ENCODE measurements at regions not wholly inside any gene's neighbourhood (a gene's known extent, or its start where the extent isn't known, plus 50 kb on each side); places are given as distances from the start of the nearest gene placed in this dataset.

DNA sequence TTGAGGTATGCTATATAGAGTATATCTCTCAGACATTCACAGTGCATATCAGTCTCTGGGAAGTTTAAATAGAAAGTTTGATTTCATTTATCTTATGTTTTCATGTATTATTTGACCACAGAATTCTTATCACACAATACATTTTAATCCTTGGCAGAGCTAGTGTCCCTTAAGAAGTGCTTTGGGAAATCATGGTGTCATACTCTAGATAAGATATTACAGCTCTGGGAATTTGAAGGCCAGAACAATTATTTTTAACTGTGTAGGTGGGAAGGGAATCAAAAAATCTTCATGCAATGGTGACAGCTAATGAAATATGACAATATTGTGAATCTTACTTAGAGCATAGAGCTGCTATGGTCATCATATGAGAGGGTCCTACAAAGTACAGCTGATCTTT lies 451.3 kb upstream of the FAM98A start:
- Histone ChIP-seq H3K27ac (ENCODE audit: low read depth, low read length) (no peak overlapping the region), H2BK5ac (ENCODE audit: low read length) (no peak overlapping the region), H3K4ac (ENCODE audit: low read depth, low read length) (no peak overlapping the region), H3K27me3 (ENCODE audit: insufficient read depth, low read length, poor library complexity) (no peaks in the 10 kb centered on the region), H3K23ac (ENCODE audit: low read length) (no peak overlapping the region), H3K18ac (ENCODE audit: low read length) (no peak overlapping the region), H3K79me1 (ENCODE audit: low read length) (no peaks in the 10 kb centered on the region), H2BK15ac (replicated peaks; ENCODE audit: low read depth) (no peak overlapping the region), H3K4me1 (ENCODE audit: control insufficient read depth, low read depth, low read length) (no peaks in the 10 kb centered on the region), H3K4me2 (ENCODE audit: low read length) (no peak overlapping the region), H4K5ac (ENCODE audit: low read length) (no peak overlapping the region), H2AK5ac (ENCODE audit: low read length) (no peak overlapping the region), H3K9ac (ENCODE audit: low read length) (no peak overlapping the region), H3K56ac (ENCODE audit: low read length) (no peak overlapping the region), H4K8ac (ENCODE audit: low read depth, low read length) (no peak overlapping the region), H2BK120ac (ENCODE audit: low read depth, low read length) (no peak overlapping the region), H3K79me2 (ENCODE audit: control insufficient read depth, insufficient read depth, low read length) (no peaks in the 10 kb centered on the region), H3K36me3 (ENCODE audit: control insufficient read depth, insufficient read depth, low read length) (no peaks in the 10 kb centered on the region), H3K4me3 (ENCODE audit: low read length) (no peak overlapping the region)
- no peak for DNase-seq

DNA sequence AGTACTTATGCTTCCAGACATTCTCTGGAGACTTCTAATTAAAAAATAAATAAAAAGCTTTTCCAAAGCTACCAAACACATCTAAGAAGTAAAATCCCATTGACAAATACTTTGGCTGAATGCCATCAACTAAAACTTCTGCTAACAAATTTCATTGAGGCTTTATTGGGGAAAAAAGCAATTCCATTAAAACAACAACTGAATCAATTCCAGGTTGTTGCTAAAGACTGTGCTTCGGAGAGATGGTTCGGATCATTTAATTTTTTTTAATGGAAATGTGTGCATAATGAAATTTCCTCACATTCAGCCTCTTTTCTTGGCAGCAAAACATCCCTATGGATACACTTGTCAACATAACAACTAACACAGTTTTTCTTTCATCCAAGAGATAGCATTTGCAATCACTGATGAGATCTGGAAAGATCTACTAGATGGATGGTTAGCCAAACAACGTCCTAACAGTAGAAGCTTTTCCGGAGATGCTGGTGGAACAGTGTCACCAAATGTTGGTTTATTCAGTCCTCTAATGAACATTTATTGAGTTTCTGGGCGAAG lies 446.1 kb upstream of the FAM98A start:
- Histone ChIP-seq H3K56ac (ENCODE audit: low read length) (no peak overlapping the region), H2AK5ac (ENCODE audit: low read length) (no peak overlapping the region), H2BK15ac (replicated peaks; ENCODE audit: low read depth) (no peak overlapping the region), H4K5ac (ENCODE audit: low read length) (no peak overlapping the region), H3K23ac (ENCODE audit: low read length) (no peak overlapping the region), H3K9ac (ENCODE audit: low read length) (no peak overlapping the region), H3K4me1 (ENCODE audit: control insufficient read depth, low read depth, low read length) (no peaks in the 10 kb centered on the region), H2BK5ac (ENCODE audit: low read length) (no peak overlapping the region), H3K27me3 (ENCODE audit: insufficient read depth, low read length, poor library complexity) (no peaks in the 10 kb centered on the region), H4K8ac (ENCODE audit: low read depth, low read length) (no peak overlapping the region), H3K4me3 (ENCODE audit: low read length) (no peak overlapping the region), H3K18ac (ENCODE audit: low read length) (no peak overlapping the region), H3K36me3 (ENCODE audit: control insufficient read depth, insufficient read depth, low read length) (no peaks in the 10 kb centered on the region), H3K4ac (ENCODE audit: low read depth, low read length) (no peak overlapping the region), H3K79me2 (ENCODE audit: control insufficient read depth, insufficient read depth, low read length) (no peaks in the 10 kb centered on the region), H3K27ac (ENCODE audit: low read depth, low read length) (no peak overlapping the region), H3K4me2 (ENCODE audit: low read length) (no peak overlapping the region), H2BK120ac (ENCODE audit: low read depth, low read length) (no peak overlapping the region), H3K79me1 (ENCODE audit: low read length) (no peaks in the 10 kb centered on the region)
- no CpG with 5 or more reads among the region's 5 CpGs for WGBS (ENCODE audit: extremely low coverage, insufficient coverage, low lambda C conversion rate)
- DNase-seq = no peak

DNA sequence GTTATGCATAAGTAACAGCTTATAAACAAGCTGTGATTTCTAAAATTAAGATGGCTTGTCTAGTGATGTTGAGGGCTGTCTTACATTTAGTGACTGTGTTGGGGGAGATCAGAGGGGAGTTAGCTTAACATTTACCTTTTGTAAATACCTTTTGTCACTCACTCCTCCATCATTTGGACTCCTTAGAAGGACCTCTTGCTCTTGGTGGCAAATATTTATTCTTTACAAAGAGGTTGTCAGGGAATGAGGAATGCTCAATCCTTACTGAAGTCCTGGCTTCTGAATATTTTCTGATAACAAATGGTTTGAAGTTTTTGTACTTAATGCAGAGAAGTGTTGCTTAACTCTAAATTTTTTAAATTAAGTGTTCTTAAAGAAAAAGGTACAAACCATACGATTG lies 438.8 kb upstream of the FAM98A start:
- H3K27me3 ChIP-seq (ENCODE audit: insufficient read depth, low read length, poor library complexity) = no peaks in the 10 kb centered on the region
- H4K8ac ChIP-seq (ENCODE audit: low read depth, low read length) = no peak overlapping the region
- WGBS (ENCODE audit: extremely low coverage, insufficient coverage, low lambda C conversion rate) = no CpG with 5 or more reads among the region's 1 CpG

DNA sequence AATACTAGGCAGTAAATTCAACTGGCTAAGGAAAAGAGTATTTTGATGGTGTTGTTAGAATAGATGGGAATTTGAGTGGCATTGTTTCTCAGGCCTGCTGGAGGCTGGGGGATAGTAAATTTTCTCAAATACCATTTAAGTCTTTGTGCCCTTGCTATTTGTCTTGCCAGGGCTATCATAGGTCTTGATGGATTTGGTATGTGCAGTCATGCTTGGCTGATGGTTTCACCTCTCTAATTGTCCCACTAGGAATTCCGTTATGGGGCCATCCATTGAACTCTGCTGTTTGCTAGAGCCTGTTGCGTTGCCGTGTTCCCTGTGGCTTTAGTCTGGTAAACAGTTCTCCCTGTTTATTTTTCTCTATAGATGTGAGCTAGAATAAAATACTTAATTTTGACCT lies 438.1 kb upstream of the FAM98A start:
- no CpG with 5 or more reads among the region's 3 CpGs for WGBS (ENCODE audit: extremely low coverage, insufficient coverage, low lambda C conversion rate)
- H3K4me2 ChIP-seq (ENCODE audit: low read length) = no peak overlapping the region
- H3K36me3 ChIP-seq (ENCODE audit: control insufficient read depth, insufficient read depth, low read length) = no peaks in the 10 kb centered on the region

More for the DNA sequence above, 438.8 kb upstream of the FAM98A start:
- no peak overlapping the region for H3K9ac ChIP-seq (ENCODE audit: low read length)
- H3K4me2 ChIP-seq (ENCODE audit: low read length) = no peak overlapping the region
- H3K79me1 ChIP-seq (ENCODE audit: low read length) = no peaks in the 10 kb centered on the region
- H2AK5ac ChIP-seq (ENCODE audit: low read length) = no peak overlapping the region
- H3K27ac ChIP-seq (ENCODE audit: low read depth, low read length) = no peak overlapping the region
- H3K79me2 ChIP-seq (ENCODE audit: control insufficient read depth, insufficient read depth, low read length) = no peaks in the 10 kb centered on the region
- H4K5ac ChIP-seq (ENCODE audit: low read length) = no peak overlapping the region
- no peak for DNase-seq
- no peak overlapping the region for H3K18ac ChIP-seq (ENCODE audit: low read length)
- H3K4me1 ChIP-seq (ENCODE audit: control insufficient read depth, low read depth, low read length) = no peaks in the 10 kb centered on the region
- no peak overlapping the region for H2BK120ac ChIP-seq (ENCODE audit: low read depth, low read length)
- H3K4ac ChIP-seq (ENCODE audit: low read depth, low read length) = no peak overlapping the region
- no peak overlapping the region for H3K56ac ChIP-seq (ENCODE audit: low read length)
- no peak overlapping the region for H2BK15ac ChIP-seq (replicated peaks; ENCODE audit: low read depth)
- H3K4me3 ChIP-seq (ENCODE audit: low read length) = no peak overlapping the region
- H2BK5ac ChIP-seq (ENCODE audit: low read length) = no peak overlapping the region
- H3K23ac ChIP-seq (ENCODE audit: low read length) = no peak overlapping the region
- no peaks in the 10 kb centered on the region for H3K36me3 ChIP-seq (ENCODE audit: control insufficient read depth, insufficient read depth, low read length)

DNA sequence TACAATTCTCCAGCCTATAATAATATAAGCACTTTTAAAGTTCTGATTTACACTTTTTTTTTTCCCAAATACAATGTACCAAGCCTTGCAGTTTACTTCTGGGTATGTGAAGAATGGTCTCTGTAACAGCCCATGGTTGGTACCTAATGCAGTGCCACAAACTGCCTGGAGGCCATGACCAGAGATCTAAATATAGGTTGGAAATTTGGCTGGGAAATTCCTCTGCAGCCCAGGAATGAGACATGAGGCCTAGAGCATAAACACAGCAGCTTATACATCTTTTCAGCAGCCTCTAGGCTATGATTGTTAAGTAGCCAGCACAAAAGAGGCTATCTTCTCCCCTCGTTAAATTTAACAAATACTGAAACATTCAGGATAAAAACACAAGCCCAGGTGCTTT lies 432.0 kb upstream of the FAM98A start:
- no peak overlapping the region for H3K4ac ChIP-seq (ENCODE audit: low read depth, low read length)
- no peak overlapping the region for H2AK5ac ChIP-seq (ENCODE audit: low read length)
- DNase-seq = peak; percentile 26
- no peak overlapping the region for H2BK15ac ChIP-seq (replicated peaks; ENCODE audit: low read depth)
- H4K5ac ChIP-seq (ENCODE audit: low read length) = no peak overlapping the region
- WGBS (ENCODE audit: extremely low coverage, insufficient coverage, low lambda C conversion rate) = no CpG with 5 or more reads among the region's 1 CpG
- H3K27ac ChIP-seq (ENCODE audit: low read depth, low read length) = no peak overlapping the region
- H3K9ac ChIP-seq (ENCODE audit: low read length) = no peak overlapping the region
- no peaks in the 10 kb centered on the region for H3K4me1 ChIP-seq (ENCODE audit: control insufficient read depth, low read depth, low read length)
- no peak overlapping the region for H2BK5ac ChIP-seq (ENCODE audit: low read length)
- no peaks in the 10 kb centered on the region for H3K36me3 ChIP-seq (ENCODE audit: control insufficient read depth, insufficient read depth, low read length)
- no peak overlapping the region for H3K56ac ChIP-seq (ENCODE audit: low read length)
- no peaks in the 10 kb centered on the region for H3K79me2 ChIP-seq (ENCODE audit: control insufficient read depth, insufficient read depth, low read length)
- no peak overlapping the region for H3K18ac ChIP-seq (ENCODE audit: low read length)
- no peak overlapping the region for H3K23ac ChIP-seq (ENCODE audit: low read length)
- no peaks in the 10 kb centered on the region for H3K79me1 ChIP-seq (ENCODE audit: low read length)
- no peak overlapping the region for H4K8ac ChIP-seq (ENCODE audit: low read depth, low read length)
- no peak overlapping the region for H3K4me3 ChIP-seq (ENCODE audit: low read length)
- no peak overlapping the region for H2BK120ac ChIP-seq (ENCODE audit: low read depth, low read length)
- H3K27me3 ChIP-seq (ENCODE audit: insufficient read depth, low read length, poor library complexity) = no peaks in the 10 kb centered on the region
- H3K4me2 ChIP-seq (ENCODE audit: low read length) = no peak overlapping the region

More for the DNA sequence above, 438.1 kb upstream of the FAM98A start:
- no peak for DNase-seq
- H2BK120ac ChIP-seq (ENCODE audit: low read depth, low read length) = no peak overlapping the region
- H4K5ac ChIP-seq (ENCODE audit: low read length) = no peak overlapping the region
- no peaks in the 10 kb centered on the region for H3K79me1 ChIP-seq (ENCODE audit: low read length)
- H4K8ac ChIP-seq (ENCODE audit: low read depth, low read length) = no peak overlapping the region
- H2BK15ac ChIP-seq (replicated peaks; ENCODE audit: low read depth) = no peak overlapping the region
- H3K9ac ChIP-seq (ENCODE audit: low read length) = no peak overlapping the region
- H2BK5ac ChIP-seq (ENCODE audit: low read length) = no peak overlapping the region
- no peak overlapping the region for H3K18ac ChIP-seq (ENCODE audit: low read length)
- no peak overlapping the region for H3K4ac ChIP-seq (ENCODE audit: low read depth, low read length)
- no peaks in the 10 kb centered on the region for H3K79me2 ChIP-seq (ENCODE audit: control insufficient read depth, insufficient read depth, low read length)
- H3K4me1 ChIP-seq (ENCODE audit: control insufficient read depth, low read depth, low read length) = no peaks in the 10 kb centered on the region
- no peak overlapping the region for H2AK5ac ChIP-seq (ENCODE audit: low read length)
- no peak overlapping the region for H3K4me3 ChIP-seq (ENCODE audit: low read length)
- H3K56ac ChIP-seq (ENCODE audit: low read length) = no peak overlapping the region
- no peaks in the 10 kb centered on the region for H3K27me3 ChIP-seq (ENCODE audit: insufficient read depth, low read length, poor library complexity)
- H3K23ac ChIP-seq (ENCODE audit: low read length) = no peak overlapping the region
- H3K27ac ChIP-seq (ENCODE audit: low read depth, low read length) = no peak overlapping the region

GRCh38 chr2:34030273-34030672 lies 431.2 kb upstream of the FAM98A start:
- H3K79me2 ChIP-seq (ENCODE audit: control insufficient read depth, insufficient read depth, low read length) = no peaks in the 10 kb centered on the region
- DNase-seq = no peak
- H2AK5ac ChIP-seq (ENCODE audit: low read length) = no peak overlapping the region
- H3K4me1 ChIP-seq (ENCODE audit: control insufficient read depth, low read depth, low read length) = no peaks in the 10 kb centered on the region
- no peak overlapping the region for H3K56ac ChIP-seq (ENCODE audit: low read length)
- no peak overlapping the region for H2BK120ac ChIP-seq (ENCODE audit: low read depth, low read length)
- H2BK15ac ChIP-seq (replicated peaks; ENCODE audit: low read depth) = no peak overlapping the region
- H3K4ac ChIP-seq (ENCODE audit: low read depth, low read length) = no peak overlapping the region
- no peak overlapping the region for H3K27ac ChIP-seq (ENCODE audit: low read depth, low read length)
- no CpG with 5 or more reads among the region's 1 CpG for WGBS (ENCODE audit: extremely low coverage, insufficient coverage, low lambda C conversion rate)
- no peak overlapping the region for H3K4me3 ChIP-seq (ENCODE audit: low read length)
- H3K4me2 ChIP-seq (ENCODE audit: low read length) = no peak overlapping the region
- H4K5ac ChIP-seq (ENCODE audit: low read length) = no peak overlapping the region
- no peak overlapping the region for H4K8ac ChIP-seq (ENCODE audit: low read depth, low read length)
- no peaks in the 10 kb centered on the region for H3K79me1 ChIP-seq (ENCODE audit: low read length)
- no peaks in the 10 kb centered on the region for H3K36me3 ChIP-seq (ENCODE audit: control insufficient read depth, insufficient read depth, low read length)
- no peaks in the 10 kb centered on the region for H3K27me3 ChIP-seq (ENCODE audit: insufficient read depth, low read length, poor library complexity)
- no peak overlapping the region for H3K23ac ChIP-seq (ENCODE audit: low read length)
- no peak overlapping the region for H3K9ac ChIP-seq (ENCODE audit: low read length)
- no peak overlapping the region for H2BK5ac ChIP-seq (ENCODE audit: low read length)
- H3K18ac ChIP-seq (ENCODE audit: low read length) = no peak overlapping the region
